ENCODE measurements at regions not wholly inside any gene's neighbourhood (a gene's known extent, or its start where the extent isn't known, plus 50 kb on each side); places are given as distances from the start of the nearest gene placed in this dataset.

DNA sequence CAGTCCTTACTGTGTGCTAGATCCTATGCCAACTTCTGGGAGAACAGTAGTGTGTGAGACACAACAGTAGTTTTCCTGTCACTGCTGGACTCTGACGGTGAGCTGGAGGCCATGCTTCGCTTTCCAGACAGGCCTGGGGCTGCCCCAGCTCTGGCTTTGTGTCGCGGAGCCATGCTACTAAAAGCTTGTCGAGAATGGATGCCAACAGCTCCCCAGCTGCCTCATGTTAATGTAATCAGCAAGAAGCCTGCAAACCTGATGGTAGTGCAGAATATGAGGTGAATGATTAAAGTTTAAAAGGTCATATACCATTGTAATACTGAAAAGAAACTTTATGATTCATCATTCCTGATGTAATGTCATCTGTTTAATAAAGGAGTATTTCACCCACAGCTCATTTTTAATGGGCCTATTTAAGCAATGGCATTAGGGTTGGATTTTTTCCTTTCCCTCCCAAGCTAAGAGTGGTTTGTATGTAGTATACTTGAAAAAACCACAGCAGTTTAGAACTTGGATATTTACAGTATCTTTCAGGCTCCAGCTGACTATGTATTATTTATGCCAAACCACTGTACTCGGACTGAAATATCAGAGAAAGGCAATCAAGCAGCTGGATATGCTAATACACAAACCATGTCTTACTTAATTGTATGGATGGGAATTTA, 343.0 kb downstream of the NUF2 start:
- no peak for DNase-seq

- no peak for DNase-seq
These were observed 346.7 kb downstream of the NUF2 start for GRCh38 chr1:163668472-163668871.

DNA sequence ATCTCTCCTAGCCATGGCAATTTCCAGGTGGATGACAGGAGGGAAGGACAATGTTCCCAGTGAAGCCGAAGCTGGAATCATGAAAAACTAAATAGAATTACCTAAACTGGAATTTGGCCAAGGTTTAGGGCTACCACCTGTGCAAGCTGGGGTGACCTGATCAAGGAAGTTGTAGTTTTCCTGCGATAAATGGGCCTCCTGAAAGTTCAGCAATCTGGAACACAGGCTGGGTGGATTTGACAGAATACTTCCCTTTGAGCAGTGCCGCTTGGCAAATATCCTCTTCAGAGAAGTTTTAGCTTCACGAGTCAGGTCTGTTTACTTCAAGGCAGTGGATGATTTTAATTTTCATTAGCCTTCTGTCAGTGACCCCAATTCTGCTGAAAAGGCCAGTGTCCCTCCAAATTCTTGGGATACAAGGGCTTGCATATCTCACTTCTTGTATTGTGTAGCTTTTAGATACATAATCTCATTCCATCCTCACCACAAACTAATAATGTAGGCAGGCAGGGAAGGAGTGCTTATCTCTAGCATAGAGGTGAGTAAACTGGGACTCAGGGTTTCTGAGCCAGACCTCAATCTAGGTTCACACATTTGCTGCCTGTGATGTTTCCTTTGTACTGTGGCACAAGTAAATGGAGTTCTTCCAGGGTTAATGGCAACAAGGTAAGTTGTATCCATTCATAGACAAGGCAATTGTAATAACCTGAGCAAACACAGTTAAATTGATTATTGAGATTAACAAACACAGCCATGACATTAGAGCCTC, 349.4 kb downstream of the NUF2 start:
- no peak for DNase-seq

DNA sequence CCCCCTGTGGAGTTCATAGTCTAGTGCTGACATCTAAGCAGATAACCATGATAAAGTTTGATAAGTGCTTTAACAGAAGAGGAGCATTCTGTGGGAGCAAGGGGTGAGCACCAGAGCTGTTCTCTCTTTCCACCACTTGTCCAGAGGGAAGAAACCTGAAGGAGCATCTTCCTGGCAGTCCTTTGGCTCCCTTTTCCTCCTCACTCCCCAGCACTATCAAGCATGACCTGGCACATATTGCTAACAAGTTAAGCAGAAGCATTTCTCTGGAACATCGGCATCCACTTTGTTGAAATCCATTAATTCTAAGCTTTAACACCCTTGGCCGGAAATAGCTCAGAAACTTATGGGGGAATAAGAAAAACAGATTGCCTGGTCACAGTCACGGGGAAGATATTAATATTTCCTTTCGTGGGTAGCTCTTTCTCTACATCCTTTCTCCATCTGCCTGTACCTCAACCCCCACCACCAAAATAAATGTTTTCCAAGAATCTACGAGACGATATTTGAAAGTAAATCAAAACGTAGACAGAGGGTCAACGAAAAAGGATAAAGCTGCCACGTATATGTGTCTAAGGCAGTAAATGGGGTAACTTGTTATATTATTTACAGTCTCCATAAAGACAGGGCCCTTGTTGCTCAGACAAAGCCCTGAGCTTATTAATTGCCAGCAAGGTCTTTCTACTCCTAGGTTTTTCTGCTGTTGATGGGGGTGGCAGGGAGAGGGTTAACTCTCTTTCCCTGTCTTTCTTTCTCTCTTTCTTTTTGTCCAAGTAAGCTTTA, 351.4 kb downstream of the NUF2 start:
- no peak for DNase-seq

- no peak for DNase-seq
These were observed 352.0 kb downstream of the NUF2 start for GRCh38 chr1:163673759-163674151.

DNA sequence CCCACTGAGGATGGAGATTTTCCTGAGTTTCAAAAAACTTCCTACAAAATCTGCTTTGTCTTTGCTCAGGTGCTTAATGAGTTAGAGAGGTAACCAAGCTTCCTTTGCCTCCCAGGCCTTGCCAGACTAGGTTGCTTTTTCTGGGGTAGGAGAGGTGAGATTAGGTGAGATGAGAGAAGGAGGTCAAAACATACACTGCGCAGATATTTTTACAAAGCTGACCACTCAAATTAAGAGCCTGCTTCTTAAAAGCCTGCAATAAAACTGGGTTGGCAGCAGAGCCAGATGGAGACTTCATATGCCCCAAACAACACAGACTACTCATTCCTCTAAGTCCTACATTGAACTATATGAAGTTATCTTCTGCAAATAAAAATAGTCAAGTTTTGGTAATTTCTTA, 352.5 kb downstream of the NUF2 start:
- no peak for DNase-seq

- DNase-seq, result no peak
These were observed 363.0 kb downstream of the NUF2 start for GRCh38 chr1:163684785-163685184.

DNA sequence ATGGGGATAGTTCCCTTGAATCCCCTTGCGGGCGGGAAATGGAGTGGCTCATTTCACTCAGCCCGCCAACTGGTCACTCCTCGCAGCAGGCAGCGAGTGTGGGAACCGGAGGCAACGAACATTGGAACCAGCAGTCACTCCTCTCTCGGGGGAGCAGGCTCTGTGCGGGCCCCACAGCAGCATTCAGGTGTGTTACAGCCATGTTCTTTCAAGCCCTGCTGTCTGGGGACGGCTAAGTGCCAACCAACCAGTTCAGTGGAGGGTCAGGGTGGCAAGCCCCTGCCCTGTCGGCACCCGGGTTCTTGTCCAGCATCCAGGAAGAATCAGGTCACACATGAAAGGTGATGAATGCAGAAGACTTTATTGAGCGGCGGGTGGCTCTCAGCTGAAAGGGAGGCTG, 370.5 kb downstream of the NUF2 start:
- DNase-seq, result no peak

- no peak for DNase-seq
These were observed 375.4 kb downstream of the NUF2 start for GRCh38 chr1:163697137-163697536.

DNA sequence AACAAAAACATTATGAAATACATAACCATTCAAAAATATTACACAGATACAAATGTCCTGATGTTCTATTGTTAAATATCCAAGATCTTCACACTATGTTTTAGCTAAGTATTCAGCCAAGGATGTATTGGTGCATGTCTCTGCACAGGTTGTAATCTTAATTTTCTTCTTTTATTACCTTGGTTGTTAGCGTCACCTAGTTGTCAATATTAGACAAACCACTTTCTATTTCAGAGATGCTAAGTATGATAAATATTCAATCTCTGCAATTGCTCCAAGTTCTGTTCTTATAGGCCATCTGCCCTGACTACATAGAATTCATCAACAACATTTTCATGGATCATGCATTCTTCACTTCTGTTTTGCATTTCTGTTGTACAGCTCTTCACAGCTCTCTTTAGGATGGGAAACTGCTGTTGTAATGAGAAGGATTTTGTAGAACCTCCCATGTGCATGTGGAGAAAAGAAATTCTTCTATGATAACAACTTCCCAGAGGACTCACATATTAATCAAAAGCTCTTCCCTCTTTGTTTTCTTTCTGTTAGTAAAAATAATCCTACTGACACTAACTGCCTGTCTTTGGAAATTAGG, 380.1 kb downstream of the NUF2 start:
- DNase-seq, result no peak

DNA sequence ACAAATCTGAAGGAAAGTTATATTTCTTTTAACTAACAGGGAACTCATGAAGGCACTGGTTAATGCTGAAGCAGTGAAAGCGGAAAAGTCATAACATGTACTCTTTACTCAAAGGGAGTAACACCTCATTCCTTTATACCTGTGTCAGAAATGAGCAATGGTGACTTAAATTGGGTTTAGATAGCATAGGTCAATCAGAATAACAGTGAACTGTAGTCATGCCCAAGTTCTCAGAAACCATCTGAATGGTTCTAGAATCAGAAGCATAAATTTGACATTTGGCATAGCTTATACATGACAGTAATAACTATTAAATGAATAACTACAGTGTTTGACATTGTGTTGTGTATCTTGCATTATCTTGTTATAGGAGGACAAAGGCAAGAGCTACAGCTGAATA, 382.0 kb downstream of the NUF2 start:
- DNase-seq, result no peak

DNA sequence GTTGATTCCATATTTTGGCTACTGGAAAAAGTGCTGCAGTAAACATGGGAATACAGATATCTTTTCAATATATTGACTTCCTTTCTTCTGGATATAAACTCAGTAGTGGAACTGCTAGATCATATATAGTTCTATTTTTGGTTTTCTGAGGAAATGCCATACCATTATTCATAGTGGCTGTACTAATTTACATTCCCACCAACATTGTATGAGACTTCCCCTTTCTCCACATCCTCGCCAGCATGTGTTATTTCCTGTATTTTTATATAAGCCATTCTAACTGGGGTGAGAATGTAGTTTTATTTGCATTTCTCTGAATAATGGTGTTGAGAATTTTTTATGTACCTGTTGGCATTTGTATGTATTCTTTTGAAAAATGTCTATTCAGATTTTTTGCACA, 385.2 kb downstream of the NUF2 start:
- no peak for DNase-seq

GRCh38 chr1:163709636-163710035, 387.9 kb downstream of the NUF2 start:
- DNase-seq, result no peak

- DNase-seq, result no peak
These were observed 390.6 kb downstream of the NUF2 start for GRCh38 chr1:163712321-163712720.

DNA sequence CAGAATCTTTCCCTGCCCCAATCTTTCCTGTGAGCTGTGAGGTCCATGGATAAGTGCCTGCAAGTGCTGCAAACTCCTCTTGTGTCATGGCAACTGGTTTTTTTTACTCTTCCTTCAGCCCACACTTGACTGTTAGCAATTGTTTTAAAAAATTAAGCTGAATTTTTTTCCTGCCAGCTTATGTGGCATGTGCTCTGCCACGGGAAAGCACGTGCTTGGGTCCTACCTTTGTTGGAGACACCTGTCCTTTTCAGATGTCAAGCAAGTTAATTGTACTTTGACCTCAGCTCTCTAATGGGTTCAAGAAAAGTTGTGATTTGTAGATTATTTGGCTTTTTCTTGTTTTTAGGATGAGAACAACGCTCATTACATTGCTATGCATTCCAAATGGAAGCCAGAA, 398.5 kb downstream of the NUF2 start:
- DNase-seq, result no peak

DNA sequence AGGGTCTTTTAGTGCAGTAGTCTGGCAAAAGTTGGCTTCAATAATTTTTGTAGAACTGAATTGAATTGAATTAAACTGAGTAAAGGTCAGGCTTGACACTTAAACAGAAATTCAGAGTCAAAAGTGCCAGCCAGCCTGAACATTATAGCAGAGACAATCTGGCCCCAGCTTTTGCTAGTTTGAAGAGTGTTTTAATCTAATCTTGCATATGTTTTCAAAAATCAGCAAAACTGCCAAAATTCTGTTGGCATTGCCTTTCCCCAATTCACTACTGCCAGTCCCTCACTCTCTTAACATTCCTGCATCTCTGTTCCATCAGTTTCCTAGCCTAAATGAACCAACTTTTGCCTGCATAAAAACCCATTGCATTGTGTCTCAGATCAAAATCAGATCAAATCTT, 403.8 kb downstream of the NUF2 start:
- DNase-seq, result no peak

DNA sequence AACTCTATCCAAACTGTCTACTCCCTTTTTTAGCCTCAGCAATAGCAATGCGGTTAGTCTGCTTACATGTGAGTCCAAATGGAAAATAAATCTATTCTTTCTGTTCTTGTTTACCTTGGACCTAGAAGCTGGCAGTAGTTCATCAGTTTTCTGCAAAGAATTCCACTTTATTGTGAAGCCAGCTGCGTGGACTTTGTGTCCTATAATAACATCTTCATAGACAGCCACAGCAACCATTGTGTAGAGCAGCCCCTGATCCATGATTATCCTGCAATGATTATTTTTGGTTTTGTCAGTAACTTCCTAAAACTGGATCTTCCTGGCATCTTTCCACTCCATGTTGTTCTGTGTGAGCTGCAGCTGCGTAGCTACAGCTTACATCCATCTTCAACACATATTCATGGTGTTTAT, 408.7 kb downstream of the NUF2 start:
- no peak for DNase-seq

GRCh38 chr1:163737261-163737660, 415.5 kb downstream of the NUF2 start:
- no peak for DNase-seq

- no peak for DNase-seq
These were observed 422.6 kb downstream of the NUF2 start for GRCh38 chr1:163744301-163744887.

DNA sequence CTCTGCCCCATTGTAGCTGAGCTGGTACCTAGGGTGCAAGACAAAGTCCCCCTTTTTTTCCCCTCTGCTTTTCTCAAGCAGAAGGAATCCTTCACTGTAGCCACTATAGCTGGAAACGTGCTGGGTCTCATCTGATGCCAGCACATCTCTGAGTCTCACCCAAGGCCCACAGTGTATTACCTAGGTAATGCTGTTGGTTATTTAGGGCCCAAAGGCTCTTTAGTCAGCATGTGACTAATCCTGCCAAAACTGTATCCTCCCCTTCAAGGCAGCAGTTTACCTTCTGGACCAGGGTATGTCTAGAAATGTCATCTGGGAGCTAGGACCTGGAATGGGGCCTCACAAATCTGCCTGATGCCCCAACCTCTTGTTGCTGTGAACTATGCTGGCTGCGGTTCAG, 423.4 kb downstream of the NUF2 start:
- DNase-seq, result no peak

- no peak for DNase-seq
These were observed 425.5 kb downstream of the NUF2 start for GRCh38 chr1:163747261-163747660.

DNA sequence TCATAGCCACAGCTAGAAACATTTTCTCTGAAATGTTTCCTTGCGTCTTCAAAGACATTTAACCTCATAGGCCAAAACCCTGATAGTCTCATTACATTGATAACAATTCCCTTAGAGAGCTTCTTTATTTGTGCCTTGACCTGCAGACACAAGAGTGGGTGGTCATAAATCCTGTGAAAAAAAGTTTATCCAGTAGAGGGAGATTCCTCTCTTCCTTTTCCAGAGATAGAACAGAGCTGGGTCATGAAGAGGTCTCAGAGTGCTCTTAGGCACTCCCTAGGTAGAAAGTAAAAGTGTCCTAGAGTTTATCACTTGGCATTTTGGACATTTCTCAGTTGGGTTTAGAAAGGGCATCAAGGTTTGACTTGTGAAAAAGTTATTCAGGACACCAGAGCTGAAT, 426.1 kb downstream of the NUF2 start:
- no peak for DNase-seq

DNA sequence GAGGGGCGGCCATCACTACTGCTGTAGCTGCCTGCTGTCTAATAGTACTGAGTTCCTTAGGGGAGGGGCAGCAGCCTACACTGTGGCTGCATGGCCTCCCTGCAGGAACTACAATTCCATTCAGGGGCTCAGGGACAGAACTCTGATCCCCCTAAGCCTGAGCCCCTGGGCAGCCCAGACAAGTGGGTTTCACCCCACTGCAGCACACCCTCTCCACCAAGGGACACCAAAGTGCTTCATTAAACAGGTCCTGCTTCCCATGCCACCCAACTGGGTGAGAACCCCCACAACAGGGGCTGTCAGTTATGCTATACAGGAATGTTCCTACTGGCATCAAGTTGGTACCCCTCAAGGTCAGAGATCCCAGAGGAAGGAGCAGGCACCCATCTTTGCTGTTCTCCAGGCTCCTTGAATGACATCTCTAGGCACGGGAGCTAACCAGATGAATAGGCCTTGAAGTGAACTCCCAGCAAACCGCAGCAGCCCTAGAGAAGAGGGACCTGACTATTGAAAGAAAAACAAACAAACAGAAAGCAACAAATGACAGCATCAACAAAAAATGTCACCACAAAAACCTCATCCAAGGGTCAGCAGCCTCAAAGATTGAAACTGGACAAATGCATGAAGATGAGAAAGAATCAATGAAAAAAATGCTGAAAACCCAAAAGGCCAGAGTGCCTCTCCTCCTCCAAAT, 437.4 kb downstream of the NUF2 start:
- no peak for DNase-seq

All from NCI-H2227 treated with DMSO at 0.1 percent for 48 hours (cell line).